ENCODE measurements at regions not wholly inside any gene's neighbourhood (a gene's known extent, or its start where the extent isn't known, plus 50 kb on each side); places are given as distances from the start of the nearest gene placed in this dataset.

DNA sequence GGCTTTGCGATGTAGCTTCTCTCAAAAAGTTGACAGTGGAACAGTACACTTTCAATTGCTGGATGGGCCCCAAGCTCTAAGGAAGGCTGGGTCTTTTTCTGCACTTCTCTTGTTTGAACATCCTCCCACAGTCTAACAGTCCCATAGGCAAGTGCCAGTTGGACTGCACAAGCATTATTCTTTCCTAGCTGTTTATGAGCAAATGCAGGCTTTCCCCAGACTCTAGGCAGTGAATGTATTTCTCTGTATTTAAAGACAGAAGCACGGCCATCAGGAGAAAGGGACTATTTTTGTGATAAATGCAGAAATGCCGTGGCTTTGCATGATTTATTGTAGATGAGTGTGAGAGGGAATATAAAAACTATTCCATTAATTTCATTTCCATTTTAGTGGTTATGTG is 539.3 kb upstream of the LMCD1 start:
- H2AFZ ChIP-seq (ENCODE audit: low read length): no peak overlapping the region
- no peaks in the 10 kb centered on the region for H4K20me1 ChIP-seq (ENCODE audit: insufficient read depth, low read length)
- H3K4me3 ChIP-seq (ENCODE audit: low read depth, low read length, poor library complexity, severe bottlenecking): no peak overlapping the region
- no peaks in the 10 kb centered on the region for H3K36me3 ChIP-seq (ENCODE audit: insufficient read depth, low read length)
- DNase-seq (ENCODE audit: low spot score): no peak
- no peaks in the 10 kb centered on the region for H3K79me2 ChIP-seq (ENCODE audit: insufficient read depth, low read depth, low read length)
- H3K9me2 ChIP-seq (ENCODE audit: insufficient read depth, low read length): no peaks in the 10 kb centered on the region
- H3K4me2 ChIP-seq (ENCODE audit: low read length): no peak overlapping the region
- intact Hi-C loops (cut with micrococcal nuclease; ENCODE audit: unreplicated experiment): no loop called here
- POLR2A ChIA-PET: no interaction called here
- BruUV-seq (replicated peaks): no TSS peak
- no peak for TF ChIP-seq EZH2phosphoT487 (IDR thresholded peaks at IDR 0.05; ENCODE audit: borderline replicate concordance, low read depth, low read length)
- TF ChIP-seq, protein P1, sequence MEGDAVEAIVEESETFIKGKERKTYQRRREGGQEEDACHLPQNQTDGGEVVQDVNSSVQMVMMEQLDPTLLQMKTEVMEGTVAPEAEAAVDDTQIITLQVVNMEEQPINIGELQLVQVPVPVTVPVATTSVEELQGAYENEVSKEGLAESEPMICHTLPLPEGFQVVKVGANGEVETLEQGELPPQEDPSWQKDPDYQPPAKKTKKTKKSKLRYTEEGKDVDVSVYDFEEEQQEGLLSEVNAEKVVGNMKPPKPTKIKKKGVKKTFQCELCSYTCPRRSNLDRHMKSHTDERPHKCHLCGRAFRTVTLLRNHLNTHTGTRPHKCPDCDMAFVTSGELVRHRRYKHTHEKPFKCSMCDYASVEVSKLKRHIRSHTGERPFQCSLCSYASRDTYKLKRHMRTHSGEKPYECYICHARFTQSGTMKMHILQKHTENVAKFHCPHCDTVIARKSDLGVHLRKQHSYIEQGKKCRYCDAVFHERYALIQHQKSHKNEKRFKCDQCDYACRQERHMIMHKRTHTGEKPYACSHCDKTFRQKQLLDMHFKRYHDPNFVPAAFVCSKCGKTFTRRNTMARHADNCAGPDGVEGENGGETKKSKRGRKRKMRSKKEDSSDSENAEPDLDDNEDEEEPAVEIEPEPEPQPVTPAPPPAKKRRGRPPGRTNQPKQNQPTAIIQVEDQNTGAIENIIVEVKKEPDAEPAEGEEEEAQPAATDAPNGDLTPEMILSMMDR (conservative IDR thresholded peaks at IDR 0.05; ENCODE audit: low read length): no peak
- CTCF ChIA-PET (ENCODE audit: unreplicated experiment): no interaction called here
- no peaks in the 10 kb centered on the region for H3K9me3 ChIP-seq (ENCODE audit: low read length)
- no peak overlapping the region for H3K27ac ChIP-seq (ENCODE audit: low read depth, low read length, poor library complexity, severe bottlenecking)
- no peaks in the 10 kb centered on the region for H3K4me1 ChIP-seq (ENCODE audit: insufficient read depth, low read length, poor library complexity, severe bottlenecking)

DNA sequence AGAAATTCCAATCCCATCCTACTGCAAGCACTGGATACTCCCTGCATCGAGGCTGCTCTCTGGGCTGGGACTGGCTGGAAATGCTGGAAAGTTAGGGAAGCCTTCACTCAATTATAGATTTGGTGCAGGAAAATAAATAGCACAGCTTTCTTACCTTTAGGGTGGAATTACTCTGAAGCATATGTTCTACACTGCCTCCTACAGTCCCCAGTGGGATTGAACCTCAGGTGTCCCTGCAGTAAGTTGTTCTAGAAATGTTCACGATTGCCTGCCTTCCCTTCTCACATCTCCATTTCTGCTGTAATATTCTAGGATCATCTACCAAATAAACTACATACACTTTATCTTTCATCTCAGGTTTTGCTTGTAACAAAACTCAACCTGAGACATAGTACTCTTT is 536.7 kb upstream of the LMCD1 start:
- Histone ChIP-seq H3K4me3 (ENCODE audit: low read depth, low read length, poor library complexity, severe bottlenecking) (no peak overlapping the region), H3K9me2 (ENCODE audit: insufficient read depth, low read length) (no peaks in the 10 kb centered on the region), H3K4me1 (ENCODE audit: insufficient read depth, low read length, poor library complexity, severe bottlenecking) (no peaks in the 10 kb centered on the region), H4K20me1 (ENCODE audit: insufficient read depth, low read length) (no peaks in the 10 kb centered on the region), H2AFZ (ENCODE audit: low read length) (no peak overlapping the region), H3K9me3 (ENCODE audit: low read length) (no peaks in the 10 kb centered on the region), H3K36me3 (ENCODE audit: insufficient read depth, low read length) (no peaks in the 10 kb centered on the region), H3K79me2 (ENCODE audit: insufficient read depth, low read depth, low read length) (no peaks in the 10 kb centered on the region), H3K4me2 (ENCODE audit: low read length) (no peak overlapping the region), H3K27ac (ENCODE audit: low read depth, low read length, poor library complexity, severe bottlenecking) (no peak overlapping the region)
- intact Hi-C loops (cut with micrococcal nuclease; ENCODE audit: unreplicated experiment): no loop called here
- no TSS peak for BruUV-seq (replicated peaks)
- DNase-seq (ENCODE audit: low spot score): no peak
- no peak for TF ChIP-seq EZH2phosphoT487 (IDR thresholded peaks at IDR 0.05; ENCODE audit: borderline replicate concordance, low read depth, low read length)
- TF ChIP-seq, protein P1 (conservative IDR thresholded peaks at IDR 0.05; ENCODE audit: low read length): no peak
- ChIA-PET POLR2A (no interaction called here), CTCF (ENCODE audit: unreplicated experiment) (interaction anchor here (0.6 kb wide), 1 partner anchor 34 kb away, joined by 3 read pairs; no protein-coding TSS in a partner anchor)

DNA sequence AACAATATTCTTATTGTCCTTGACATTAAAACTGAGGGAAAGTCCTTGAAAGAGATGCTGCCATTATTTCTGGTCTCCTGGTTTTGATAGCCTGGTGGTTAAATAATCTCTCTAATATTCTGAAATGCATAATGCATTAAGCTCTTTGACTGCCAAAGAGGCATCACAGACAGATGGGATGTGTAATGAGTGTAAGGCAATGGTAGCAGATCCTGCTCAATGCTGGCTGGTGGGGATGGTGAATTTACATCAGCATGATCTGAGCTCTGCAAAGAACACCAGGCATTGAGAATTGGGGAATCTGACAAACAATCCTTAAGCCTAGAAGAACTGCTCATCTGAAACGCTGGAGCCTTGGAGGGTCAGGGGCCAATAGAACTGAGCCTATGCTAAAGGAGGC is 528.6 kb upstream of the LMCD1 start:
- intact Hi-C loops (cut with micrococcal nuclease; ENCODE audit: unreplicated experiment): no loop called here
- Histone ChIP-seq H3K27ac (ENCODE audit: low read depth, low read length, poor library complexity, severe bottlenecking) (no peak overlapping the region), H4K20me1 (ENCODE audit: insufficient read depth, low read length) (no peaks in the 10 kb centered on the region), H3K79me2 (ENCODE audit: insufficient read depth, low read depth, low read length) (no peaks in the 10 kb centered on the region), H3K4me2 (ENCODE audit: low read length) (no peak overlapping the region), H3K4me1 (ENCODE audit: insufficient read depth, low read length, poor library complexity, severe bottlenecking) (peaks cover 7% of the 10 kb centered on the region), H3K9me3 (ENCODE audit: low read length) (no peaks in the 10 kb centered on the region), H3K4me3 (ENCODE audit: low read depth, low read length, poor library complexity, severe bottlenecking) (no peak overlapping the region), H2AFZ (ENCODE audit: low read length) (no peak overlapping the region), H3K36me3 (ENCODE audit: insufficient read depth, low read length) (no peaks in the 10 kb centered on the region), H3K9me2 (ENCODE audit: insufficient read depth, low read length) (no peaks in the 10 kb centered on the region)
- no peak for DNase-seq (ENCODE audit: low spot score)
- TF ChIP-seq, protein P1 (conservative IDR thresholded peaks at IDR 0.05; ENCODE audit: low read length): no peak
- no peak for TF ChIP-seq EZH2phosphoT487 (IDR thresholded peaks at IDR 0.05; ENCODE audit: borderline replicate concordance, low read depth, low read length)
- ChIA-PET POLR2A (no interaction called here), CTCF (ENCODE audit: unreplicated experiment) (no interaction called here)
- BruUV-seq (replicated peaks): no TSS peak

All from OCI-LY7 (cell line).